Stimulated activated naive CD4-positive, alpha-beta T cell treated with Interleukin-2 at 50 U/mL for 16 hours (primary cell): ENCODE measurements at regions not wholly inside any gene's neighbourhood (a gene's known extent, or its start where the extent isn't known, plus 50 kb on each side); places are given as distances from the start of the nearest gene placed in this dataset.
"Not testable (repeated sequence)": the region's sequence is repeated elsewhere in the genome, so short reads cannot be mapped to it uniquely, and the experiment has no call there.

Source experiments
- DNase-seq: peaks from one replicate; lab custom pipeline; 2025; lab: John Stamatoyannopoulos, UW

GRCh38 chr18:28777756-28778155, 600.8 kb upstream of the CDH2 start:
- no peak for DNase-seq

GRCh38 chr18:28771849-28772248, 594.9 kb upstream of the CDH2 start:
- no peak for DNase-seq

- no peak for DNase-seq
These were observed 592.1 kb upstream of the CDH2 start for GRCh38 chr18:28768791-28769768.

GRCh38 chr18:28767727-28768211, 590.8 kb upstream of the CDH2 start:
- no peak for DNase-seq

- DNase-seq: no peak
These were observed 590.3 kb upstream of the CDH2 start for GRCh38 chr18:28767201-28767600.

GRCh38 chr18:28766721-28767120, 589.8 kb upstream of the CDH2 start:
- no peak for DNase-seq

GRCh38 chr18:28766027-28766426, 589.1 kb upstream of the CDH2 start:
- no peak for DNase-seq

- DNase-seq: no peak
These were observed 583.4 kb upstream of the CDH2 start for GRCh38 chr18:28760299-28760698.

GRCh38 chr18:28757466-28758008, 580.6 kb upstream of the CDH2 start:
- DNase-seq: no peak

- DNase-seq: no peak
These were observed 566.2 kb upstream of the CDH2 start for GRCh38 chr18:28743115-28743514.

- DNase-seq: no peak
These were observed 563.6 kb upstream of the CDH2 start for GRCh38 chr18:28740575-28740974.

GRCh38 chr18:28736951-28737350, 560.0 kb upstream of the CDH2 start:
- DNase-seq: no peak

- DNase-seq: no peak
These were observed 559.3 kb upstream of the CDH2 start for GRCh38 chr18:28736223-28736622.

- no peak for DNase-seq
These were observed 558.8 kb upstream of the CDH2 start for GRCh38 chr18:28735731-28736130.

- no peak for DNase-seq
These were observed 552.4 kb upstream of the CDH2 start for GRCh38 chr18:28729321-28729720.

GRCh38 chr18:28728891-28729290, 552.0 kb upstream of the CDH2 start:
- no peak for DNase-seq

- not testable (repeated sequence) for DNase-seq
These were observed 550.3 kb upstream of the CDH2 start for GRCh38 chr18:28727189-28727588.

- DNase-seq: no peak
These were observed 548.9 kb upstream of the CDH2 start for GRCh38 chr18:28725876-28726275.

- DNase-seq: no peak
These were observed 546.6 kb upstream of the CDH2 start for GRCh38 chr18:28723506-28723905.

GRCh38 chr18:28718696-28719095, 541.8 kb upstream of the CDH2 start:
- no peak for DNase-seq

GRCh38 chr18:28716338-28716737, 539.4 kb upstream of the CDH2 start:
- DNase-seq: no peak

GRCh38 chr18:28715206-28715605, 538.3 kb upstream of the CDH2 start:
- no peak for DNase-seq

GRCh38 chr18:28714498-28714897, 537.6 kb upstream of the CDH2 start:
- DNase-seq: no peak
